Transverse colon (tissue), 4 donors: ENCODE measurements at regions not wholly inside any gene's neighbourhood (a gene's known extent, or its start where the extent isn't known, plus 50 kb on each side); places are given as distances from the start of the nearest gene placed in this dataset.

Experiments used
- DNase-seq: peaks from one replicate; pipeline ENCODE4 v3.0.0-alpha.2; 2019
- H3K27ac ChIP-seq, 4 donors: fragments of 200-600 bp; sonication (generic); 2 replicates each; pipeline ENCODE4 v1.5.1; 2016 to 2018; ENCODE audit warnings: inconsistent platforms in 4 of 4
- H3K27me3 ChIP-seq: fragments of 200-600 bp; sonication (generic); 2 replicates; pipeline ENCODE4 v1.5.1; 2017; ENCODE audit warnings: inconsistent platforms
- H3K36me3 ChIP-seq, 4 donors: fragments of 200-600 bp; sonication (generic); 2 replicates each; pipeline ENCODE4 v1.5.1; 2017 to 2019; ENCODE audit warnings: inconsistent platforms in 4 of 4
- H3K4me1 ChIP-seq, 4 donors: fragments of 200-600 bp; sonication (generic); 2 replicates each; pipeline ENCODE4 v1.5.1; 2017 to 2020; ENCODE audit warnings: inconsistent platforms in 4 of 4
- H3K4me3 ChIP-seq, 4 donors: fragments of 200-600 bp; sonication (generic); 1 replicate in 1 of 4; 2 replicates in 3 of 4; pipeline versions ENCODE4 v1.5.1 to v1.6.1; 2017 to 2019; ENCODE audit warnings: inconsistent platforms in 4 of 4
- H3K9me3 ChIP-seq, 2 donors: fragments of 200-600 bp; sonication (generic); 2 replicates each; pipeline ENCODE4 v1.5.1; 2017 to 2019; ENCODE audit warnings: inconsistent platforms in 2 of 2
- EP300 ChIP-seq: sonication (generic); formaldehyde crosslinking; IDR thresholded peaks from one replicate; pipeline ENCODE4 v1.6.1; 2017; ENCODE audit warnings: antibody characterized with exemption, low read depth
- POLR2A ChIP-seq: fragments of 450-650 bp; IDR thresholded peaks from one replicate; pipeline ENCODE4 v1.6.1; 2016; ENCODE audit warnings: antibody characterized with exemption, mild to moderate bottlenecking, moderate library complexity
- POLR2AphosphoS5 ChIP-seq, 3 donors: sonication (generic); formaldehyde crosslinking; IDR thresholded peaks; one replicate each; pipeline ENCODE4 v1.6.1; 2016; ENCODE audit warnings: antibody characterized with exemption in 3 of 3
- WGBS, 2 donors: methylation state at CpG; one replicate each; pipeline ENCODE4 v1.1.5; 2018; ENCODE audit warnings: low coverage in 1 of 2; 5-methylcytosine and 5-hydroxymethylcytosine counted together
- in situ Hi-C, 4 donors: fragments of 200-750 bp; cut with MboI; loops; one replicate each; pipeline versions ENCODE4 v1.15.0 to v1.15.1; 2017; ENCODE audit warnings: low sequenced_read_pairs in 3 of 4, low pct_ligation_motif_present in 1 of 4, low pct_unique_long_range_greater_than_20kb in 1 of 4
- intact Hi-C: fragments of 100-400 bp; cut with DNase I; formaldehyde crosslinking; loops from one replicate; pipeline ENCODE4 v1.15.1; 2023; ENCODE audit warnings: low total_unique reads
- TF ChIP-seq, protein P1 (sequence below), 5 experiments: fragments of 200-600 bp in 3 of 5; fragments of 450-650 bp in 2 of 5; sonication (generic) in 3 of 5; IDR thresholded peaks; 1 replicate in 2 of 5; 2 replicates in 3 of 5; pipeline ENCODE4 v1.5.1; 2016 to 2017; ENCODE audit warnings: antibody characterized with exemption in 5 of 5, inconsistent platforms in 3 of 5, mild to moderate bottlenecking in 2 of 5, moderate library complexity in 1 of 5

DNA sequence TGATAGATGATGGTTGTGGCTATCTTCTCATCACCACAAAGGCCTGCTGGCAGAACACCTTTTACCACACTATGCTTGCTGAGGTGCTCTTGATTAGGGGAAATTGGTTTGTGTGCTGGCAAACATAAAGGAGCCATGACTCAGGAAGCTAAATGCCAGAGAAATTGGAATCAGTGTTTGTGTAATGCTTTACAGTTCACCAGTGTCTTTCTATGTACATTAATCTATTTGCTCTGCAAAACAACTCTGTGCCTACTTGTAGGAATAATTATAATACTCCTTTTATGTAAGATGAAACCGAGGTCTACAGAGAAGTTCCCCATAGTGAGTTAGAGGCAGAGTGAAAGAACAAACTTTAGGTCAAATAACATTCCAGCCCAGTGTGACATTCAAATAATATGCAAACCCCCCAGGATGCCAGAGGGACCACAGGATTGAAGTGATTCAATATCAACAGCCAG, 390.5 kb upstream of the HTR2A start:
- H3K4me3 ChIP-seq = no peak overlapping the region
- WGBS, 2 donors = 54 to 59% methylated on average over 1 of the region's 1 CpG
- no peak for DNase-seq
- no peak for TF ChIP-seq POLR2A
- TF ChIP-seq POLR2AphosphoS5 (IDR thresholded peaks at IDR 0.05) = no peak
- no peak for TF ChIP-seq EP300
- TF ChIP-seq, protein P1, sequence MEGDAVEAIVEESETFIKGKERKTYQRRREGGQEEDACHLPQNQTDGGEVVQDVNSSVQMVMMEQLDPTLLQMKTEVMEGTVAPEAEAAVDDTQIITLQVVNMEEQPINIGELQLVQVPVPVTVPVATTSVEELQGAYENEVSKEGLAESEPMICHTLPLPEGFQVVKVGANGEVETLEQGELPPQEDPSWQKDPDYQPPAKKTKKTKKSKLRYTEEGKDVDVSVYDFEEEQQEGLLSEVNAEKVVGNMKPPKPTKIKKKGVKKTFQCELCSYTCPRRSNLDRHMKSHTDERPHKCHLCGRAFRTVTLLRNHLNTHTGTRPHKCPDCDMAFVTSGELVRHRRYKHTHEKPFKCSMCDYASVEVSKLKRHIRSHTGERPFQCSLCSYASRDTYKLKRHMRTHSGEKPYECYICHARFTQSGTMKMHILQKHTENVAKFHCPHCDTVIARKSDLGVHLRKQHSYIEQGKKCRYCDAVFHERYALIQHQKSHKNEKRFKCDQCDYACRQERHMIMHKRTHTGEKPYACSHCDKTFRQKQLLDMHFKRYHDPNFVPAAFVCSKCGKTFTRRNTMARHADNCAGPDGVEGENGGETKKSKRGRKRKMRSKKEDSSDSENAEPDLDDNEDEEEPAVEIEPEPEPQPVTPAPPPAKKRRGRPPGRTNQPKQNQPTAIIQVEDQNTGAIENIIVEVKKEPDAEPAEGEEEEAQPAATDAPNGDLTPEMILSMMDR (IDR thresholded peaks at IDR 0.05) = no peak
- in situ Hi-C loops (no loop called here), intact Hi-C loops (no loop called here)
- no peaks in the 10 kb centered on the region for H3K27me3 ChIP-seq
- H3K9me3 ChIP-seq = no peaks in the 10 kb centered on the region
- H3K27ac ChIP-seq = no peak overlapping the region
- no peaks in the 10 kb centered on the region for H3K4me1 ChIP-seq
- H3K36me3 ChIP-seq = no peaks in the 10 kb centered on the region

DNA sequence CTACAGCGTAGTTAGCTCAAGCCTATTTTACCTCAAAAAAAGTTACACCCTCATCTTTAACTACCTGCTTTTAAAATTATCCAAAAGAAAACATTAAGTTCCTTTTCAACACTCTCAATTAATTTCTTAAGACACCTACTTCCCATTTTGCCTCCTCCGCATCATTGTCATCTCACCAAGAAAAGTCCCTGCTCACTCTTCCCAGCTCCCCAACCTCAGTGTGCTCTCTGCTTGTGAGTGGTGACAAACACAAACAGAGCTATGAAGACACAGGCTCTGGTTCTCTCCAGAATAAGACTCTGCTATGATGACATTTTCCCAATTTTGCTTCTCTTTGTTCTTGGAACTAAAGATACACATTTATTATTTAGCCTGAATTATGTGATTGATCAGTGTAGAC, 385.1 kb upstream of the HTR2A start:
- WGBS, 2 donors = 84 to 86% methylated on average over 2 of the region's 2 CpGs
- no peak overlapping the region for H3K27ac ChIP-seq
- DNase-seq = no peak
- in situ Hi-C loops = no loop called here
- H3K9me3 ChIP-seq = no peaks in the 10 kb centered on the region
- no peaks in the 10 kb centered on the region for H3K27me3 ChIP-seq
- H3K36me3 ChIP-seq = no peaks in the 10 kb centered on the region
- H3K4me3 ChIP-seq = no peak overlapping the region
- H3K4me1 ChIP-seq = no peaks in the 10 kb centered on the region
- intact Hi-C loops = no loop called here
- TF ChIP-seq POLR2AphosphoS5 (IDR thresholded peaks at IDR 0.05) (no peak), EP300 (no peak), POLR2A (no peak)
- TF ChIP-seq, protein P1 (IDR thresholded peaks at IDR 0.05) = no peak

DNA sequence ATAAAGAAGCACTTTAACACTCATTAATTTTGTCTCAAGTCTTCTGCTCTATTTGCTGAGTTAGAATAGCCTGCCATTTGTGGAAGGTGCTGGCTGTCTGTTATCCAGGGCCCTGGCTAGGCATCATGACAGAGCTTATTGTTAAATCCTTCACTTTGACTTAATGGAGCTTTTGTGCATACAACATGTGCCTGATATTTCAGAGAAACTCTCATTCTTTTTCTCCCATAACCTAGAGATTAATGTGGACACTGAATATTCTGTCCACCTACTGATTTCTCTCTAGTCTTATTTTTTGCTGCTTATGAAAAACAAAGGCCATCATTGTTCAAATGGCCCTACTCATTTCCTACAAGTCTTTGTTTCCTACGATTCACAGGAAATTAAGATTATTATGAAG, 383.1 kb upstream of the HTR2A start:
- intact Hi-C loops = no loop called here
- DNase-seq = no peak
- Histone ChIP-seq H3K9me3 (no peaks in the 10 kb centered on the region), H3K36me3 (no peaks in the 10 kb centered on the region), H3K4me1 (no peaks in the 10 kb centered on the region), H3K27me3 (no peaks in the 10 kb centered on the region), H3K27ac (no peak overlapping the region), H3K4me3 (no peak overlapping the region)
- TF ChIP-seq POLR2A = no peak
- WGBS, 2 donors = 81 to 100% methylated on average over 1 of the region's 1 CpG
- in situ Hi-C loops = no loop called here

DNA sequence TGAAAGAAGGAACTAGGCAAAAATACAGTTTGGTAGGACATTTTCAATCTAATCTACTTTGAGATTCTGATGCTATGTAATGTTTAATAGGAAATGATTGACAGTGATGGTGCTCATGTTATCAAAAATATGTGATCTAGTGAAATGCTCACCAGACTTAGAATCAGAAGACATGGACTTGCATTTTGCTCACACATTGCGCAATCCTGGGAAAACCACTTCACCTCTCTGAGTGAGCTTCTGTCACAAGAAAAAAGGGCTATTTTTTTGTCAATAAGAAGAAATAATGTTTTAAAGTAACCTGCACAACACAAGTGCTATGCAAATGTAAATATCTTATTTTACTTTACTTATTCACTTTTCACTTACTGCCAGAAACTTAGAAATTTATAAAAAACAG, 380.9 kb upstream of the HTR2A start:
- intact Hi-C loops = no loop called here
- H3K27me3 ChIP-seq = no peaks in the 10 kb centered on the region
- no peaks in the 10 kb centered on the region for H3K4me1 ChIP-seq
- H3K4me3 ChIP-seq = no peak overlapping the region
- no peak for DNase-seq
- in situ Hi-C loops = no loop called here
- WGBS, 2 donors = 82 to 91% methylated on average over 1 of the region's 1 CpG
- no peak for TF ChIP-seq POLR2A
- TF ChIP-seq POLR2AphosphoS5 (IDR thresholded peaks at IDR 0.05) = no peak
- TF ChIP-seq EP300 = no peak
- TF ChIP-seq, protein P1 (IDR thresholded peaks at IDR 0.05) = no peak
- H3K27ac ChIP-seq = no peak overlapping the region
- no peaks in the 10 kb centered on the region for H3K9me3 ChIP-seq
- no peaks in the 10 kb centered on the region for H3K36me3 ChIP-seq

DNA sequence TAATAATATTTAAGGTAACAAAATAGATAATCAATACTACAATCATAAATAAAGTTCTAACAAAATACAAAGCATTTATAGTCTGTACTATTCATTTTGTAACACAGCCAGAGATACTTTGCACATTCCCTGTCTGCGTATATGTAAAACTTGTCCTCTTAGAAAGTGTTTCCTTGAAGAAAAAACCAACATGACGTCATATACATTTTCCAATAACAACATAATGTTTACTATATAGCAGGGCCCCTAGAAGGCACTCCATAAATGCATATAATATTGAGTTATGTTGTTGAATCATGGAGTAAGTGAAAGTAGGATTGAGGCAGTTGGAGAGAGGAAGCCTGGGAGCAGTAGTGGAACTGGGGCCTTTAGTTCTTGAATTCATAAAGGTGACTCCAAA, 371.4 kb upstream of the HTR2A start:
- in situ Hi-C loops = no loop called here
- no peak for DNase-seq
- 75 to 86% methylated on average over 2 of the region's 2 CpGs for WGBS, 2 donors
- H3K4me1 ChIP-seq = no peaks in the 10 kb centered on the region
- H3K36me3 ChIP-seq = no peaks in the 10 kb centered on the region
- no peak overlapping the region for H3K27ac ChIP-seq
- H3K9me3 ChIP-seq = no peaks in the 10 kb centered on the region
- intact Hi-C loops = no loop called here
- H3K27me3 ChIP-seq = no peaks in the 10 kb centered on the region
- TF ChIP-seq EP300 (no peak), POLR2A (no peak), POLR2AphosphoS5 (IDR thresholded peaks at IDR 0.05) (no peak)
- TF ChIP-seq, protein P1 (IDR thresholded peaks at IDR 0.05) = no peak
- H3K4me3 ChIP-seq = no peak overlapping the region
